Hepatocyte (in vitro differentiated cells): ENCODE measurements at regions not wholly inside any gene's neighbourhood (a gene's known extent, or its start where the extent isn't known, plus 50 kb on each side); places are given as distances from the start of the nearest gene placed in this dataset.

Source experiments
- CTCF ChIP-seq: fragments of 200-600 bp; sonication (generic); IDR thresholded peaks from 2 replicates; pipeline ENCODE4 v1.5.1; 2016; ENCODE audit warnings: antibody characterized with exemption, mild to moderate bottlenecking; ENCODE audit not compliant: poor library complexity
- EZH2 ChIP-seq: fragments of 200-600 bp; sonication (generic); IDR thresholded peaks from 2 replicates; pipeline ENCODE4 v1.6.1; 2016; ENCODE audit warnings: antibody characterized with exemption, mild to moderate bottlenecking, borderline replicate concordance
- EZH2phosphoT487 ChIP-seq: fragments of 200-600 bp; sonication (generic); IDR thresholded peaks from one replicate; pipeline ENCODE4 v1.6.1; 2018; ENCODE audit warnings: antibody characterized with exemption, mild to moderate bottlenecking, low read depth, moderate library complexity; ENCODE audit not compliant: unreplicated experiment, severe bottlenecking

GRCh38 chr18:27313678-27314077 is 128.6 kb upstream of the CHST9 start:
- TF ChIP-seq CTCF: no peak
- TF ChIP-seq EZH2: no peak
- no peak for TF ChIP-seq EZH2phosphoT487
